HCT116 (cell line): ENCODE measurements at regions not wholly inside any gene's neighbourhood (a gene's known extent, or its start where the extent isn't known, plus 50 kb on each side); places are given as distances from the start of the nearest gene placed in this dataset.

Source experiments
- ATAC-seq: fragments of 200-7000 bp; cut with Tn5 transposase; 2 replicates; pipeline ENCODE4 v1.9.1; 2020; ENCODE audit warnings: mild to moderate bottlenecking, moderate library complexity
- BruUV-seq: library from RNA; stranded (reverse); fragments of 400-500 nt; replicated peaks from 2 replicates; lab custom pipeline; 2021; lab: Mats Ljungman, UMichigan
- CTCF ChIA-PET: fragments of 300-600 bp; sonication (Branson Sonifier 250); formaldehyde crosslinking; loops from one replicate; lab custom pipeline; 2021; ENCODE audit warnings: antibody characterized with exemption; lab: Charles Lee
- POLR2A ChIA-PET: fragments of 300-600, 350-600 bp; sonication (Branson Sonifier 250); formaldehyde crosslinking; loops from one replicate; lab custom pipeline; 2021; ENCODE audit warnings: antibody characterized with exemption; lab: Charles Lee
- RAD21 ChIA-PET, 2 experiments: fragments of 300-600 bp; sonication (Branson Sonifier 250); formaldehyde crosslinking; loops; one replicate each; lab custom pipeline; 2023; ENCODE audit warnings: low total read pairs in 2 of 2; ENCODE audit not compliant: uncharacterized antibody in 2 of 2, unreplicated experiment in 2 of 2, low non-redundant PET in 1 of 2; lab: Charles Lee
- DNase-seq: peaks from one replicate; pipeline ENCODE4 v3.0.0-alpha.2; 2010; ENCODE audit warnings: low read depth, low spot score
- H2AFZ ChIP-seq: fragments of 200-600 bp; shearing (Covaris generic), sonication (generic); 2 replicates; pipeline ENCODE4 v1.6.1; 2017; ENCODE audit warnings: low read depth, mixed run types, mixed read lengths, antibody characterized with exemption, low read length; ENCODE audit not compliant: poor library complexity, severe bottlenecking
- H3K27ac ChIP-seq: 2 replicates; pipeline ENCODE4 v1.5.1; 2012; ENCODE audit warnings: low read depth, low read length
- H3K27me3 ChIP-seq: fragments of 200-600 bp; sonication (generic); 2 replicates; pipeline ENCODE4 v1.6.1; 2016; ENCODE audit warnings: mixed run types, low read length, mixed read lengths; ENCODE audit not compliant: insufficient read depth
- H3K36me3 ChIP-seq, 2 experiments: fragments of 200-500 bp in 1 of 2; fragments of 200-600 bp in 1 of 2; sonication (Bioruptor generic) in 1 of 2; sonication (generic) in 1 of 2; 2 replicates each; pipeline versions ENCODE4 v1.5.1 to v1.6.1; 2014 to 2016; ENCODE audit warnings: low read length in 2 of 2, inconsistent platforms in 1 of 2, mixed read lengths in 1 of 2, mixed run types in 1 of 2; ENCODE audit not compliant: insufficient read depth in 2 of 2, control insufficient read depth in 1 of 2
- H3K4me1 ChIP-seq, 2 experiments: fragments of 200-600 bp in 1 of 2; sonication (generic) in 1 of 2; 2 replicates each; pipeline versions ENCODE4 v1.5.1 to v1.6.1; 2012 to 2017; ENCODE audit warnings: low read length in 2 of 2, inconsistent platforms in 1 of 2, mild to moderate bottlenecking in 1 of 2, mixed read lengths in 1 of 2, mixed run types in 1 of 2, moderate library complexity in 1 of 2; ENCODE audit not compliant: insufficient read depth in 2 of 2, control insufficient read depth in 1 of 2
- H3K4me2 ChIP-seq: fragments of 200-600 bp; sonication (generic); 2 replicates; pipeline ENCODE4 v1.6.1; 2017; ENCODE audit warnings: mixed run types, low read length, mixed read lengths
- H3K4me3 ChIP-seq, 2 experiments: fragments of 200-600 bp in 1 of 2; sonication (generic) in 1 of 2; replicated peaks in 1 of 2; 2 replicates each; pipeline ENCODE4 v1.5.1; 2011 to 2016; ENCODE audit warnings: low read length in 2 of 2, control low read depth in 1 of 2, low read depth in 1 of 2, mild to moderate bottlenecking in 1 of 2, mixed read lengths in 1 of 2, mixed run types in 1 of 2
- H3K79me2 ChIP-seq: fragments of 200-600 bp; sonication (generic); 2 replicates; pipeline ENCODE4 v1.6.1; 2017; ENCODE audit warnings: mild to moderate bottlenecking, mixed run types, low read length, moderate library complexity, mixed read lengths; ENCODE audit not compliant: insufficient read depth
- H3K9ac ChIP-seq: fragments of 200-600 bp; sonication (generic); 2 replicates; pipeline ENCODE4 v1.6.1; 2016; ENCODE audit warnings: low read length, mixed read lengths
- H3K9me2 ChIP-seq: fragments of 200-600 bp; sonication (generic), shearing (Covaris generic); 2 replicates; pipeline ENCODE4 v1.6.1; 2017; ENCODE audit warnings: mixed run types, mild to moderate bottlenecking, moderate library complexity; ENCODE audit not compliant: insufficient read depth
- H3K9me3 ChIP-seq, 2 experiments: fragments of 200-500 bp in 1 of 2; fragments of 200-600 bp in 1 of 2; sonication (Bioruptor generic) in 1 of 2; sonication (generic) in 1 of 2; 2 replicates each; pipeline ENCODE4 v1.6.1; 2014 to 2017; ENCODE audit warnings: low read length in 2 of 2, mixed read lengths in 2 of 2, inconsistent platforms in 1 of 2, low read depth in 1 of 2, mild to moderate bottlenecking in 1 of 2, mixed run types in 1 of 2, moderate library complexity in 1 of 2; ENCODE audit not compliant: control insufficient read depth in 1 of 2, insufficient read depth in 1 of 2
- H4K20me1 ChIP-seq: fragments of 200-600 bp; sonication (generic), shearing (Covaris generic); 2 replicates; pipeline ENCODE4 v1.6.1; 2017; ENCODE audit warnings: mixed run types, mild to moderate bottlenecking, moderate library complexity; ENCODE audit not compliant: insufficient read depth
- CBX3 ChIP-seq: IDR thresholded peaks from 2 replicates; pipeline ENCODE4 v1.6.1; 2012; ENCODE audit warnings: low read depth
- EGR1 ChIP-seq: IDR thresholded peaks from 2 replicates; pipeline ENCODE4 v1.6.1; 2012; ENCODE audit warnings: low read depth
- EZH2 ChIP-seq: fragments of 200-600 bp; sonication (generic); IDR thresholded peaks from 2 replicates; pipeline ENCODE4 v1.6.1; 2017; ENCODE audit warnings: antibody characterized with exemption, mixed run types
- EZH2phosphoT487 ChIP-seq: fragments of 200-600 bp; IDR thresholded peaks from 2 replicates; pipeline ENCODE4 v1.6.1; 2018; ENCODE audit warnings: antibody characterized with exemption, borderline replicate concordance
- MAX ChIP-seq: IDR thresholded peaks from 2 replicates; pipeline ENCODE4 v1.6.1; 2012
- POLR2AphosphoS5 ChIP-seq: IDR thresholded peaks from 2 replicates; pipeline ENCODE4 v1.6.1; 2011; ENCODE audit warnings: mild to moderate bottlenecking, low read depth, low read length, moderate library complexity
- RAD21 ChIP-seq: IDR thresholded peaks from 2 replicates; pipeline ENCODE4 v1.6.1; 2012; ENCODE audit warnings: low read depth, mild to moderate bottlenecking
- REST ChIP-seq: IDR thresholded peaks from 2 replicates; pipeline ENCODE4 v1.6.1; 2012; ENCODE audit warnings: low read depth
- TCF7L2 ChIP-seq: IDR thresholded peaks from 2 replicates; pipeline ENCODE4 v1.7.0; 2011; ENCODE audit warnings: borderline replicate concordance, inconsistent platforms; ENCODE audit not compliant: insufficient read depth, insufficient read length; ENCODE audit errors: extremely low read depth
- ZNF274 ChIP-seq: fragments of 200-500 bp; sonication (Bioruptor generic); IDR thresholded peaks from 2 replicates; pipeline ENCODE4 v1.6.1; 2014; ENCODE audit warnings: mild to moderate bottlenecking, low read depth, low read length, inconsistent platforms
- intact Hi-C: fragments of 100-400 bp; cut with micrococcal nuclease; formaldehyde crosslinking; loops from 2 replicates; pipeline ENCODE4 v1.10.0; 2022

GRCh38 chr7:153065051-153065450 lies 305.5 kb downstream of the ACTR3B start (continued):
- TF ChIP-seq REST, result no peak
- no peak for TF ChIP-seq MAX
- no peak for TF ChIP-seq POLR2AphosphoS5

GRCh38 chr7:153066711-153067110 lies 307.2 kb downstream of the ACTR3B start:
- no peaks in the 10 kb centered on the region for H3K9me3 ChIP-seq
- BruUV-seq, result no TSS peak
- TF ChIP-seq EZH2phosphoT487, result no peak
- no peak for TF ChIP-seq EZH2
- TF ChIP-seq RAD21, result no peak
- no peak for TF ChIP-seq ZNF274
- TF ChIP-seq CBX3, result no peak
- no peak for TF ChIP-seq EGR1
- no peak for TF ChIP-seq TCF7L2
- no peak for TF ChIP-seq POLR2AphosphoS5
- H3K79me2 ChIP-seq, result no peaks in the 10 kb centered on the region
- H3K4me1 ChIP-seq, result no peaks in the 10 kb centered on the region
- no peaks in the 10 kb centered on the region for H3K36me3 ChIP-seq
- POLR2A ChIA-PET, result no interaction called here
- no peaks in the 10 kb centered on the region for H4K20me1 ChIP-seq
- no peak overlapping the region for H3K4me2 ChIP-seq
- CTCF ChIA-PET, result no interaction called here
- H3K9me2 ChIP-seq, result no peaks in the 10 kb centered on the region
- no peak overlapping the region for H3K9ac ChIP-seq
- H3K27me3 ChIP-seq, result peaks cover 25% of the 10 kb centered on the region; the same call in 1 of the 2 replicates
- DNase-seq (no peak), ATAC-seq (no peak)
- H2AFZ ChIP-seq, result no peak overlapping the region
- H3K27ac ChIP-seq, result no peak overlapping the region
- no peak overlapping the region for H3K4me3 ChIP-seq
- RAD21 ChIA-PET, result no interaction called here
- intact Hi-C loops, result no loop called here
